GM12878 (cell line): ENCODE measurements at regions not wholly inside any gene's neighbourhood (a gene's known extent, or its start where the extent isn't known, plus 50 kb on each side); places are given as distances from the start of the nearest gene placed in this dataset.

Source experiments
- CTCF ChIP-seq, 3 experiments: IDR thresholded peaks in 2 of 3; conservative IDR thresholded peaks in 1 of 3; 2 replicates each; pipeline ENCODE4 v1.5.1; 2011; ENCODE audit warnings: low read depth in 3 of 3, low read length in 3 of 3, mild to moderate bottlenecking in 3 of 3, control low read depth in 2 of 3, moderate library complexity in 2 of 3, inconsistent platforms in 1 of 3, mixed read lengths in 1 of 3; ENCODE audit not compliant: control insufficient read depth in 2 of 3, insufficient read depth in 1 of 3; ENCODE audit errors: extremely low read depth in 1 of 3
- ESRRA ChIP-seq: IDR thresholded peaks from 2 replicates; pipeline ENCODE4 v1.6.1; 2012; ENCODE audit warnings: mild to moderate bottlenecking, low read length, improper control_type of control experiment
- IRF5 ChIP-seq: fragments of 450-650 bp; IDR thresholded peaks from 2 replicates; pipeline ENCODE4 v1.6.1; 2017; ENCODE audit warnings: borderline replicate concordance
- NRF1 ChIP-seq: conservative IDR thresholded peaks from 2 replicates; pipeline ENCODE4 v1.6.1; 2011; ENCODE audit warnings: mild to moderate bottlenecking, low read depth, low read length, improper control_type of control experiment
- POLR2A ChIP-seq: IDR thresholded peaks from 2 replicates; pipeline ENCODE4 v1.6.1; 2011; ENCODE audit warnings: low read depth, mild to moderate bottlenecking, low read length
- SMAD1 ChIP-seq: fragments of 450-650 bp; IDR thresholded peaks from 2 replicates; pipeline ENCODE4 v1.6.1; 2018; ENCODE audit warnings: mild to moderate bottlenecking, low read depth; ENCODE audit not compliant: partially characterized antibody
- SMARCA5 ChIP-seq: fragments of 450-650 bp; IDR thresholded peaks from 2 replicates; pipeline ENCODE4 v1.6.1; 2017; ENCODE audit warnings: mild to moderate bottlenecking
- TCF7 ChIP-seq: IDR thresholded peaks from 2 replicates; pipeline ENCODE4 v1.6.1; 2014; ENCODE audit warnings: antibody characterized with exemption, borderline replicate concordance
- ZNF217 ChIP-seq: fragments of 450-650 bp; IDR thresholded peaks from 2 replicates; pipeline ENCODE4 v1.6.1; 2017; ENCODE audit warnings: antibody characterized with exemption, mild to moderate bottlenecking

- TF ChIP-seq NRF1 (no peak), TCF7 (no peak), CTCF (IDR thresholded peaks at IDR 0.05 in 2 of 3, conservative IDR thresholded peaks at IDR 0.05 in 1 of 3; ENCODE audit: control insufficient read depth in 2 of 3, extremely low read depth in 1 of 3, insufficient read depth in 1 of 3, low read depth in 3 of 3, low read length in 3 of 3) (no peak), POLR2A (no peak), ESRRA (no peak), SMAD1 (no peak), ZNF217 (no peak), SMARCA5 (no peak), IRF5 (no peak)
These were observed 228.2 kb upstream of the GSE1 start (continued) for GRCh38 chr16:85384833-85385462.
